Hepatocyte (in vitro differentiated cells): ENCODE measurements at regions not wholly inside any gene's neighbourhood (a gene's known extent, or its start where the extent isn't known, plus 50 kb on each side); places are given as distances from the start of the nearest gene placed in this dataset.

Experiments used
- CTCF ChIP-seq: fragments of 200-600 bp; sonication (generic); IDR thresholded peaks from 2 replicates; pipeline ENCODE4 v1.5.1; 2016; ENCODE audit warnings: antibody characterized with exemption, mild to moderate bottlenecking; ENCODE audit not compliant: poor library complexity
- EZH2phosphoT487 ChIP-seq: fragments of 200-600 bp; sonication (generic); IDR thresholded peaks from one replicate; pipeline ENCODE4 v1.6.1; 2018; ENCODE audit warnings: antibody characterized with exemption, mild to moderate bottlenecking, low read depth, moderate library complexity; ENCODE audit not compliant: unreplicated experiment, severe bottlenecking

DNA sequence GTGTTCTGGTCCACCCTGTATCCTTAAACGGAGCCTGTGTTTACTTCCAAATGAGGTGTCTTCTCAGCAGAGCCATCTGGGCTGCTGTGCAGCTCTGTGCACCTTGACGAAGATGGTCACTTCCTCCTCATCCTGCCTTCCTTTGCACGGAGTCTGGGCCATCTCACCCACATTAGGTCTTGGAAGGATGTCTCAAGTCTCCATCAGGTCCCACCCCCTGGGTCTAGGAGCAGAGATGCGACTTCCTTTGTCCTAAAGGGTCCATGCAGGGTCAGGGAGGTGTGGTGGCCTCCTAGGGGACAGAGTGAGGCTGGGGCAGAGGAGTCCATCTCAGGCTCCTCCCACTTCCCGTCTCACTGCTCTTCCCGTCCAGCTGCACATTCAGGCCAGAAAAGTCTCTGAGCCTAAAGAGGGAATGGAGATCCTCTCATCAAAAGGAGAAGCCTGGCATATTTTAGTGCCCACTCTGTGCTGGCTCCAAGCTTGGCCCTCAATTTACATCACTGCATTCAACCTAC is 209.2 kb downstream of the MATN1 start:
- TF ChIP-seq CTCF: no peak
- no peak for TF ChIP-seq EZH2phosphoT487
